WI38 (cell line): ENCODE measurements at regions not wholly inside any gene's neighbourhood (a gene's known extent, or its start where the extent isn't known, plus 50 kb on each side); places are given as distances from the start of the nearest gene placed in this dataset.
"Not testable (repeated sequence)": the region's sequence is repeated elsewhere in the genome, so short reads cannot be mapped to it uniquely, and the experiment has no call there.

Source experiments
- H3K4me3 ChIP-seq: 2 replicates; pipeline ENCODE4 v1.5.1; 2011; ENCODE audit warnings: low read depth, mild to moderate bottlenecking, control low read depth, low read length

GRCh38 chr2:87438780-87439454 is 309.0 kb upstream of the PLGLB2 start:
- not testable (repeated sequence) for H3K4me3 ChIP-seq

- H3K4me3 ChIP-seq, result not testable (repeated sequence)
Measured at GRCh38 chr2:87439617-87440204, 308.2 kb upstream of the PLGLB2 start.

- not testable (repeated sequence) for H3K4me3 ChIP-seq
Measured at GRCh38 chr2:87440650-87441049, 307.2 kb upstream of the PLGLB2 start.

- H3K4me3 ChIP-seq, result not testable (repeated sequence)
Measured at GRCh38 chr2:87441375-87441774, 306.5 kb upstream of the PLGLB2 start.

GRCh38 chr2:87442983-87443577 is 304.8 kb upstream of the PLGLB2 start:
- H3K4me3 ChIP-seq, result not testable (repeated sequence)

GRCh38 chr2:87444951-87445350 is 302.9 kb upstream of the PLGLB2 start:
- not testable (repeated sequence) for H3K4me3 ChIP-seq

GRCh38 chr2:87445613-87446312 is 302.1 kb upstream of the PLGLB2 start:
- H3K4me3 ChIP-seq, result not testable (repeated sequence)

GRCh38 chr2:87446313-87446696 is 301.6 kb upstream of the PLGLB2 start:
- not testable (repeated sequence) for H3K4me3 ChIP-seq

- H3K4me3 ChIP-seq, result not testable (repeated sequence)
Measured at GRCh38 chr2:87449462-87449980, 298.4 kb upstream of the PLGLB2 start.

GRCh38 chr2:87452193-87452592 is 295.7 kb upstream of the PLGLB2 start:
- H3K4me3 ChIP-seq, result not testable (repeated sequence)

- H3K4me3 ChIP-seq, result not testable (repeated sequence)
Measured at GRCh38 chr2:87452861-87453260, 295.0 kb upstream of the PLGLB2 start.

- H3K4me3 ChIP-seq, result not testable (repeated sequence)
Measured at GRCh38 chr2:87453965-87454364, 293.9 kb upstream of the PLGLB2 start.

- not testable (repeated sequence) for H3K4me3 ChIP-seq
Measured at GRCh38 chr2:87454421-87454820, 293.5 kb upstream of the PLGLB2 start.

- H3K4me3 ChIP-seq, result peak overlapping the region; percentile 64
Measured at GRCh38 chr2:87455209-87455853, 292.6 kb upstream of the PLGLB2 start.

- peak overlapping the region; percentile 64 for H3K4me3 ChIP-seq
Measured at GRCh38 chr2:87455854-87456249, 292.0 kb upstream of the PLGLB2 start.

GRCh38 chr2:87456477-87457128 is 291.3 kb upstream of the PLGLB2 start:
- peak overlapping the region; percentile 64 for H3K4me3 ChIP-seq

GRCh38 chr2:87457129-87457499 is 290.8 kb upstream of the PLGLB2 start:
- H3K4me3 ChIP-seq, result peak overlapping the region; percentile 41

GRCh38 chr2:87458938-87459337 is 288.9 kb upstream of the PLGLB2 start:
- peak overlapping the region; percentile 45; the same call in 1 of the 2 replicates for H3K4me3 ChIP-seq

GRCh38 chr2:87460104-87460503 is 287.8 kb upstream of the PLGLB2 start:
- not testable (repeated sequence) for H3K4me3 ChIP-seq

- H3K4me3 ChIP-seq, result not testable (repeated sequence)
Measured at GRCh38 chr2:87460662-87461061, 287.2 kb upstream of the PLGLB2 start.
